ENCODE measurements at regions not wholly inside any gene's neighbourhood (a gene's known extent, or its start where the extent isn't known, plus 50 kb on each side); places are given as distances from the start of the nearest gene placed in this dataset.

DNA sequence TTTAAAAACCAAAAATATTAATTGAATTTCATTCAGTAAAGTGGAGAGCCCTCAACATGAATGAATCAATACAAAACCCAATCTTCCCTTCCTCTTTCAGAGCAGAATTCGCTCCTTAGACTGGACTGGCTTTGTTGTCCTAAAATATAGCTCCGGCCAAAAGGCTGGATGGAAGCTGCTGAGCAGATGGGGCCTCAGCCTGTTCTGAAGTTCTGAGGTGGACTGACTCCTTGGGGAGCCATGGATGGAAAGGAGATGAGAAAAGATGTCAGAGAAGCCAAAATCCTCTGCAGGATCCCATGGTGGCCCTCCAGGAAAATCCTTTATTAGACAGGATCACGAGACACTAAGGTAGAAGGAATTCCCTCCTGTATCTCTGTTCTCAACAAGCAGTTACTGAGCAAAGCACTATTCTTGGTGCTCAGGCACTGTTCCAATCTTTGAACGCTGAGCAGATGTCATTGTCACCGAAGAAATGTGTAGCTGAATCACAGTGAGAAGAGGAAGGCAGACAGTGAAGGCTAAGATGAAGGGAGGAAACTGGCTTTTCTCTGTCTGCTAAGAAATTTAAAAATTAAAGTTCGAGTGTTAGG lies 122.0 kb downstream of the SEMA6D start:
- Histone ChIP-seq H3K27me3 (no peaks in the 10 kb centered on the region), H3K36me3 (no peaks in the 10 kb centered on the region), H3K4me2 (no peak overlapping the region), H4K20me1 (ENCODE audit: low read depth) (no peaks in the 10 kb centered on the region), H3K9ac (no peak overlapping the region), H3K9me3 (ENCODE audit: low read depth) (no peaks in the 10 kb centered on the region), H3K27ac (no peak overlapping the region), H2AFZ (replicated peaks) (no peak overlapping the region), H3F3A (ENCODE audit: low read depth) (no peaks in the 10 kb centered on the region), H3K79me2 (ENCODE audit: low read depth) (no peaks in the 10 kb centered on the region), H3K4me3 (no peak overlapping the region), H3K4me1 (no peaks in the 10 kb centered on the region)
- Mint-ChIP-seq H3K9me3 (peaks cover 5% of the 10 kb centered on the region), H3K27ac (no peak overlapping the region), H3K36me3 (no peaks in the 10 kb centered on the region), H3K4me3 (no peak overlapping the region), H3K27me3 (ENCODE audit: insufficient read depth, low read depth) (peaks cover 2% of the 10 kb centered on the region), H3K4me1 (no peaks in the 10 kb centered on the region)
- no peak for DNase-seq (ENCODE audit: low spot score)
- TF ChIP-seq, protein P1, sequence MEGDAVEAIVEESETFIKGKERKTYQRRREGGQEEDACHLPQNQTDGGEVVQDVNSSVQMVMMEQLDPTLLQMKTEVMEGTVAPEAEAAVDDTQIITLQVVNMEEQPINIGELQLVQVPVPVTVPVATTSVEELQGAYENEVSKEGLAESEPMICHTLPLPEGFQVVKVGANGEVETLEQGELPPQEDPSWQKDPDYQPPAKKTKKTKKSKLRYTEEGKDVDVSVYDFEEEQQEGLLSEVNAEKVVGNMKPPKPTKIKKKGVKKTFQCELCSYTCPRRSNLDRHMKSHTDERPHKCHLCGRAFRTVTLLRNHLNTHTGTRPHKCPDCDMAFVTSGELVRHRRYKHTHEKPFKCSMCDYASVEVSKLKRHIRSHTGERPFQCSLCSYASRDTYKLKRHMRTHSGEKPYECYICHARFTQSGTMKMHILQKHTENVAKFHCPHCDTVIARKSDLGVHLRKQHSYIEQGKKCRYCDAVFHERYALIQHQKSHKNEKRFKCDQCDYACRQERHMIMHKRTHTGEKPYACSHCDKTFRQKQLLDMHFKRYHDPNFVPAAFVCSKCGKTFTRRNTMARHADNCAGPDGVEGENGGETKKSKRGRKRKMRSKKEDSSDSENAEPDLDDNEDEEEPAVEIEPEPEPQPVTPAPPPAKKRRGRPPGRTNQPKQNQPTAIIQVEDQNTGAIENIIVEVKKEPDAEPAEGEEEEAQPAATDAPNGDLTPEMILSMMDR (IDR thresholded peaks at IDR 0.05) = no peak
- no peak for TF ChIP-seq EZH2phosphoT487 (IDR thresholded peaks at IDR 0.05)
- no peak for TF ChIP-seq EZH2 (IDR thresholded peaks at IDR 0.05)

DNA sequence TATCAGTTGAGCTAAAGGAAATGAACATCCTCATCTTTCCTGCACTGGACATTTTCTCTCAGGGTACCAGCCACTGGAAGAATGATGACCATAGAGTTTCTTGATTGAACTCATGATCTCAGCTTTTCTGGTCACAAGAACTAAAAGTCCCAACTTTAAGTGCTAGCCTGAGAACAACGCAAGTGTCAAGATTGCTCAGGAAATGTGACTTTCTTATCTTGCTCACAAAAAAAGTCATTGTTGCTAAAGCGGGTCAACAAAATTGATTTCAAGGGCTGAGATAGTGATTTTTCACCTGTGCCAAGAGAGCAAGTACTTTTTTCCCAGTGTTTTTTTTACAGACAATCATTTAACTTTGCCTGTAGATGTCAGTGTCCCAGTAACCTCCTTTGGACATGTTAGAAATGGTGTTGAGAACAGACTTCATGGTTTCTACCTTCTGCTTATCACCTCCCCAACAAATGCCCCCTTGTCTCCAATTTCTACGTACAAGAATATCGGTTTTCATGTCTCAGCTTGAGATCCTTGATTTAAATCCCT lies 125.9 kb downstream of the SEMA6D start:
- Mint-ChIP-seq H3K9me3 (no peaks in the 10 kb centered on the region), H3K27me3 (ENCODE audit: insufficient read depth, low read depth) (no peaks in the 10 kb centered on the region), H3K4me1 (peaks cover 3% of the 10 kb centered on the region), H3K4me3 (no peak overlapping the region), H3K36me3 (no peaks in the 10 kb centered on the region), H3K27ac (no peak overlapping the region)
- H3K27me3 ChIP-seq = no peaks in the 10 kb centered on the region
- H3K4me1 ChIP-seq = no peaks in the 10 kb centered on the region
- no peaks in the 10 kb centered on the region for H3K9me3 ChIP-seq (ENCODE audit: low read depth)
- H2AFZ ChIP-seq (replicated peaks) = no peak overlapping the region
- H3K79me2 ChIP-seq (ENCODE audit: low read depth) = no peaks in the 10 kb centered on the region
- H3K9ac ChIP-seq = no peak overlapping the region
- no peak overlapping the region for H3K4me3 ChIP-seq
- H4K20me1 ChIP-seq (ENCODE audit: low read depth) = no peaks in the 10 kb centered on the region
- no peak overlapping the region for H3K4me2 ChIP-seq
- TF ChIP-seq, protein P1 (IDR thresholded peaks at IDR 0.05) = no peak
- TF ChIP-seq EZH2 (IDR thresholded peaks at IDR 0.05) = no peak
- no peak for TF ChIP-seq EZH2phosphoT487 (IDR thresholded peaks at IDR 0.05)
- DNase-seq (ENCODE audit: low spot score) = no peak
- no peaks in the 10 kb centered on the region for H3F3A ChIP-seq (ENCODE audit: low read depth)
- no peak overlapping the region for H3K27ac ChIP-seq
- no peaks in the 10 kb centered on the region for H3K36me3 ChIP-seq

DNA sequence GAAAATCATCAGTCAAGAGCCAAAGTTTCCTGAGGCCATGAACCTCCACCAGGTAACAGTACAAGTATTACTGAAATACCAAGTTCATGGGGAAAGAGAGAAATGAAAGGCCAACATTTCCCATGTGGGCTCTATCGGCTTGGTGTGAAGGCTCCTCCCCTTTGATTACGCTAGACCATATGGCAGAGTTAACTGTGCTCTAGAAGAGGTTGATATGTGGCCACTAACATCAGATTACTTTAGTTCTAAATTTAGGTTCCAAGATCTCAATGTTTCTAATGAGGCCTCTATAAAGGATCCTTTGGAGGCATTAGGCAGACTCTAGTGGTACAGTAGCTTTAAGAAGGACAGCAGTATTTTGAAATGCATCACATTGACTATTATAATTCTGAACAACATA lies 127.1 kb downstream of the SEMA6D start:
- no peak overlapping the region for H3K9ac ChIP-seq
- no peak overlapping the region for H2AFZ ChIP-seq (replicated peaks)
- H4K20me1 ChIP-seq (ENCODE audit: low read depth) = no peaks in the 10 kb centered on the region
- no peak overlapping the region for H3K4me2 ChIP-seq
- H3K9me3 ChIP-seq (ENCODE audit: low read depth) = no peaks in the 10 kb centered on the region
- no peaks in the 10 kb centered on the region for H3K79me2 ChIP-seq (ENCODE audit: low read depth)
- no peaks in the 10 kb centered on the region for H3K27me3 ChIP-seq
- H3K27ac ChIP-seq = no peak overlapping the region
- no peaks in the 10 kb centered on the region for H3K36me3 ChIP-seq
- Mint-ChIP-seq H3K4me3 (no peak overlapping the region), H3K9me3 (no peaks in the 10 kb centered on the region), H3K4me1 (peaks cover 8% of the 10 kb centered on the region), H3K27ac (no peak overlapping the region), H3K36me3 (no peaks in the 10 kb centered on the region), H3K27me3 (ENCODE audit: insufficient read depth, low read depth) (no peaks in the 10 kb centered on the region)
- peaks cover 2% of the 10 kb centered on the region for H3K4me1 ChIP-seq
- H3F3A ChIP-seq (ENCODE audit: low read depth) = no peaks in the 10 kb centered on the region
- no peak overlapping the region for H3K4me3 ChIP-seq
- TF ChIP-seq EZH2 (IDR thresholded peaks at IDR 0.05) = no peak
- DNase-seq (ENCODE audit: low spot score) = no peak

DNA sequence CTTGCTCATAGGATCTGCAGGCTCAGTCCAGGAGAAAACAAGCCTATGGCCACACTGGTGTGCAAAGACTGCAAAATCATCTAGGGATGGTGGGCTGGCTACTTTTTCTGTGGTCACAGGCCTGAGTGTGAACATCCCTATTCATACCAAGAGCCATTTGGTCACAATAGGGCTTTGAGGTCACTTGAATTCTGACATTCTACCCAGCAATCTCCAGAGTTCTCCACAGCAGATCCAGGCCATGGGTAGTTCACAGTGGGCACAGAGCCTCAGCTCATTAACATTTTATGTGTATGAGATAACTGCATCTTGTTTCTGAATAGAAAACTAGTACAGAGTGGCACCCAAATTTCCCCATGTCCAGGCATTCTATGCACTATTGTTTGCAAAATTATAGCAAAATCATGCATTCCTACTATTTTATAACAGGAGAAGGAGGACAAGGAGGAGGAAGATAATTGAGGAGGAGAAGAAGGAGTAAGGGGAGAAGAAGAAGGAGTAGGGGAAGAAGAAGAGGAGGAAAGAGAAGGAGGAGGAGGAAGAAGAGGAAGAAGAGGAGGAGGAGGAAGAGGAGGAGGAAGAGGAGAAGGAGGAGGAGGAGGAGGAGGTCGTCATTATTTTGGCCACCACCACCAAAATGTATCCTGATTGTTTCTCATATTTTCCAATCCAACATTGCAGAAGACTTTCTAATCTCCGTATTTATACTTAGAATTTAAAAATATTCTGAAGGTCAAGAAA lies 129.0 kb downstream of the SEMA6D start:
- Histone ChIP-seq H3K27me3 (no peaks in the 10 kb centered on the region), H3K4me3 (no peak overlapping the region), H3K36me3 (no peaks in the 10 kb centered on the region), H3K9me3 (ENCODE audit: low read depth) (no peaks in the 10 kb centered on the region), H3K27ac (no peak overlapping the region), H3K9ac (no peak overlapping the region), H4K20me1 (ENCODE audit: low read depth) (no peaks in the 10 kb centered on the region), H3K79me2 (ENCODE audit: low read depth) (no peaks in the 10 kb centered on the region), H3K4me2 (no peak overlapping the region), H2AFZ (replicated peaks) (no peak overlapping the region), H3K4me1 (peaks cover 4% of the 10 kb centered on the region), H3F3A (ENCODE audit: low read depth) (no peaks in the 10 kb centered on the region)
- no peak overlapping the region for H3K27ac Mint-ChIP-seq
- no peaks in the 10 kb centered on the region for H3K36me3 Mint-ChIP-seq
- DNase-seq (ENCODE audit: low spot score) = no peak
- H3K4me1 Mint-ChIP-seq = peaks cover 8% of the 10 kb centered on the region
- no peak overlapping the region for H3K4me3 Mint-ChIP-seq
- no peaks in the 10 kb centered on the region for H3K9me3 Mint-ChIP-seq
- TF ChIP-seq, protein P1 (IDR thresholded peaks at IDR 0.05) = no peak
- TF ChIP-seq EZH2 (IDR thresholded peaks at IDR 0.05) (no peak), EZH2phosphoT487 (IDR thresholded peaks at IDR 0.05) (no peak)
- H3K27me3 Mint-ChIP-seq (ENCODE audit: insufficient read depth, low read depth) = no peaks in the 10 kb centered on the region
